Fibroblast of skin of right biceps (primary cell): ENCODE measurements at regions not wholly inside any gene's neighbourhood (a gene's known extent, or its start where the extent isn't known, plus 50 kb on each side); places are given as distances from the start of the nearest gene placed in this dataset.
"Not testable (repeated sequence)": the region's sequence is repeated elsewhere in the genome, so short reads cannot be mapped to it uniquely, and the experiment has no call there.

ENCODE experiments used
- DNase-seq: peaks from one replicate; pipeline ENCODE4 v3.0.0-alpha.2; 2013

DNA sequence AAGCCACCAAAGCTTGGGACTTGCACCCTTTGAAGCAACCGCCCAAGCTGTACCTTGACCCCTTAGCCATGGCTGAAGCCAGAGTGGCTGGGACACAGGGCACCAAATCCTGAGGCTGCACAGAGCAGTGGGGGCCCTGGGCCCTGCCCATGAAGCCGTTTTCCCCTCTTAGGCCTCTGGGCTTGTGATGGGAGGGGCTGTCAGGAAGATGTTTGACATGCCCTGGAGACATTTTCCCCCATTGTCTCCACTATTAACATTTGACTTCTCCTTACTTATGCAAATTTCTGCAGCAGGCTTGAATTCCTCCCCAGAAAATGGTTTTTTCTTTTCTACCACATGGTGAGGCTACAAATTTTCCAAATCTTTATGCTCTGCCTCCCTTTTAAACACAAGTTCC lies 522.2 kb downstream of the EDEM1 start:
- no peak for DNase-seq

- no peak for DNase-seq
These were observed 523.2 kb downstream of the EDEM1 start for GRCh38 chr3:5710718-5711117.

DNA sequence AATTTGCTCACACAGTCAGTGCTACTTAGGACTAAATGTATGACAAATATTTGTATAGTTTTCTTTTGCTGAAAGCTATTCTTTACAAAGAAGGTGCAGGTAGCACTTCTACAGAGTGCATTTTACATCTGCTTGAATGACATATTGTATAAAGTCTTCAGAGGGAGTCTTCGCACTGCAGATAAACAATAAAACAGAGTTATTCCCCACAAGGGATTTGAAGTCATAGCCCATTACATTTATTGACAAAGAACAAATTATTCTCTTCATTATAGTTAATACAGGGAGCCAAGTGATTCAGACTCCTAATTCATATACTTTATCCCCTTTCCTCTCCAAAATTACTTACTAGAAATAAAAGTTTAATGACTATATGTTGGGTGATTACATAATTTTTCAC lies 529.7 kb downstream of the EDEM1 start:
- no peak for DNase-seq

DNA sequence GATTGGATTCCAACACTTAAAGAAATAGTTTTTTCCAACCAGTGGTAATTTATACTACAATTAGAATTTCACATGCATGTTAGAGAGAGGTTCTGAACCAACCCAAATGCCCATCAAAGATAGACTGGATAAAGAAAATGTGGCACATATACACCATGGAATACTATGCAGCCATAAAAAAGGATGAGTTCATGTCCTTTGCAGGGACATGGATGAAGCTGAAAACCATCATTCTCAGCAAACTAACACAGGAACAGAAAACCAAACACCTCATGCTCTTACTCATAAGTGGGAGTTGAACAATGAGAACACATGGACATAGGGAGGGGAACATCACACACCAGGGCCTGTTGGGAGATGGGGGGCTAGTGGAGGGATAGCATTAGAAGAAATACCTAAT lies 532.2 kb downstream of the EDEM1 start:
- not testable (repeated sequence) for DNase-seq

- no peak for DNase-seq
These were observed 538.3 kb downstream of the EDEM1 start for GRCh38 chr3:5725801-5726200.

- no peak for DNase-seq
These were observed 539.1 kb downstream of the EDEM1 start for GRCh38 chr3:5726621-5727020.

GRCh38 chr3:5727743-5728484 lies 540.4 kb downstream of the EDEM1 start:
- DNase-seq, result no peak

DNA sequence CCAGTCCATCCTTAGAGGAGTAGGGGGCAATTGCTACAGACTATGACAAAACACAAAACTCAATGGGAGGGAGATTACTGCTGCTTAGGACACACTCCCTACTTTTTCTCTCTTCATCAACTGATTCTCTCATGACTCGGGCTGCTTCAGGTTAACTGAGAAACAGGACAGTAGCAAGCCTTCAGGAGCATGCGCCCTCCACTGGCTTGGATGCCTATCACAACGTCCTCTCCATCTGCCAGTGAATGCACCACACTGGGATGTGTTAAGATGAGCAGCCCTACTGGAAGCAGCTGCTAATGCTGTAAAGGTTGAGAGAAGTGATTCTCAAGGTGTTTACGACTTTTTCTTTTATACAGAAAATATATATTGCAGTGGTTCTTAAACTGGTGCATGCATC lies 542.3 kb downstream of the EDEM1 start:
- no peak for DNase-seq

- DNase-seq, result no peak
These were observed 543.6 kb downstream of the EDEM1 start for GRCh38 chr3:5731100-5731499.

- DNase-seq, result no peak
These were observed 544.6 kb downstream of the EDEM1 start for GRCh38 chr3:5732081-5732480.

DNA sequence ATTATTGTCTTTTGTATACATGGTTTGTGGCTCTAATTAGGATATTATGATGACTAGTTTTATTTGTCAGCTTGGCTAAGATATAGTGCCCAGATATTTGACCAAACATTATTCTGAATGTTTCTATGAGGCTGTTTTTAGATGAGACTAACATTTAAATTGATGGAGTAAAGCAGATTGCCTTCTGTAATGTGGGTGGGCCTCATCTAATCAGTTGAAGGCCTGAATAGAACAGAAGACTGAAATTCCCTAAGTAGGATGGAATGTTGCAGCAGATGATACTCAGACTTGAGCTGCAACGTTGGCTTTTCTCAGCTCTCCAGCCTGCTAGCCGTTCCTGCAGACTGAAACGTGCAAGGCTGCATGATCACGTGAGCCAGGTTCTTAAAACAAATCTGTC lies 546.5 kb downstream of the EDEM1 start:
- no peak for DNase-seq

GRCh38 chr3:5735896-5736295 lies 548.4 kb downstream of the EDEM1 start:
- no peak for DNase-seq

DNA sequence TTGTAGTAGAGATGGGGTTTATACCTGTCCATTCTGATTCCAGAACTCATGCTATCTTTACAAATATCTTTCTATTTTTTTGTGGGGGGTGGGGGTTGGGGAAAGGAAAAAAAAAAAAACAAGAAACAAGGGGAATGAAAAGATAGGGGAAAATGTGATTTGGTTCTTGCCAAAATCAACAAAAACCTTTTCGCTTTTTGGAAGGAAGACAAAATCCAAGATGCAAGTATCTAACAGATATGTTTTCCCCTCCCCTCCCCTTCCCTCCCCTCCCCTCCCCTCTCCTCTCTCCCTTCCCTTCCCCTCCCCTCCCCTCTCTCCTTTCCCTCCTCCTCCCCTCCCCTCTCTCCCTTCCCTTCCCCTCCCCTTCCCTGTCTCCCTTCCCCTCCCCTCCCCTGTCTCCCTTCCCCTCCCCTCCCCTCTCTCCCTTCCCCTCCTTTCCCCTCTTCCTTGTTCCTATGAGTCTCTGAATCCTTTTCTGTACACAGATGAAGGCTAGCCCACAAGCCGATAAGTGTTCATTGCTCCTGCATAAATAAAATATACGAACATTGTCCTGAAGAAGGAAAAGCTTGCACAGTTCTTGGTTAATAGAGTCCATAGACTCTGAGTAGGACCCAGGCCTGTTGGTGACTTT lies 551.9 kb downstream of the EDEM1 start:
- DNase-seq, result no peak

DNA sequence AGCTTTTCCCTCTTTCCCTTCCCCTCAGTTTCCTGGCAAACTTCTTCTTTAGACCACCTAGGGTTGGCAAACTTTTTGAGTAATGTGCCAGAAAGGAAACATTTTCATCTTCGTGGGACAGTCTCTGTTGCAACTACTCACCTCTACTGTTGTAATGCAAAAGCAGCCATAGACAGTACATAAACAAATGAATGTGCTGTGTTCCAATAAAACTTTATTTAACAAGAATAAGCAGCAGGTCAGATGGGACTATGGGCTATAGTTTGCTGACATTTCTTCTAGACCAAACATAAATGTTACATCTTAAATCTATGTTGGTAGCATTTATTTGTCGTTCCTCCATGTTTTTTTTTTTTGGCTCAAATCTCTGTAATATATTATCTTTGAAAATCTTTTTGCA lies 552.4 kb downstream of the EDEM1 start:
- no peak for DNase-seq

DNA sequence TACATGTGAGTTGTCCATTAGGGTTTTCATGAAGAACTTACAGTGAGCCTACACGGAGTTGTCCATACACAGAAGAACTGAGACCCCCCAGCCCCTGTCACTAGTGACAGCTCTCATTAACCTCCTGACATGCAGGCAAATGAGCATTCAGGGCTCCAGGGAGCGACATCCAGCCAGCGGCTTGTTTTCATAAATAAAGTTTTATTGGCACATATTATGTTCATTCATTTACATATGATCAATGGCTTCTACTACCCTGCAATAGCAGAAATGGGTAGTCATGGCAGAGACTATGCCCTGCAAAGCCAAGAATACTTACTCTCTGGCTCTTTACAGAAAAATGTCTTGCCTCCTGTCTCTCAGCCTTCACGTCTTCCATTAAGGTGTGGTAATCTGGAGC lies 553.5 kb downstream of the EDEM1 start:
- no peak for DNase-seq

DNA sequence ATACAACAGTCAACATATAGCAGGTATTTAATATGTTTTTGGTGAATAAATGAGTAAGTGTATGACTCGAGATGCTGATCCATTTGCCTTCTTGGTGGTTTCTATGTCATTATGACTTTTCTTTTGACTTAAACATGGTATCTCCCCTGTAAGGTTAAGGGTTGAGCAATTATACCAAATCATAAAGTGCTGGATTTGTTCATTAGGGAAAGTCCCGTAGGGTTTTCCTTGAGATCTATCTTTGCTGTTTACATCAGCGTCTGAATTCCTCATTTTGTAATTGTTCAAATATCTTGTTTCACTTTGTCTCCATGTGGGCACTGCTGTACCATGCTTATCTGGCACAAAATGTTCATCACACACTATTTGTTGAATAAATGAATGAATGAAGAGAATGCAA lies 562.6 kb downstream of the EDEM1 start:
- DNase-seq, result no peak

GRCh38 chr3:5750874-5751640 lies 563.5 kb downstream of the EDEM1 start:
- no peak for DNase-seq

- DNase-seq, result no peak
These were observed 567.1 kb downstream of the EDEM1 start for GRCh38 chr3:5754602-5755001.

DNA sequence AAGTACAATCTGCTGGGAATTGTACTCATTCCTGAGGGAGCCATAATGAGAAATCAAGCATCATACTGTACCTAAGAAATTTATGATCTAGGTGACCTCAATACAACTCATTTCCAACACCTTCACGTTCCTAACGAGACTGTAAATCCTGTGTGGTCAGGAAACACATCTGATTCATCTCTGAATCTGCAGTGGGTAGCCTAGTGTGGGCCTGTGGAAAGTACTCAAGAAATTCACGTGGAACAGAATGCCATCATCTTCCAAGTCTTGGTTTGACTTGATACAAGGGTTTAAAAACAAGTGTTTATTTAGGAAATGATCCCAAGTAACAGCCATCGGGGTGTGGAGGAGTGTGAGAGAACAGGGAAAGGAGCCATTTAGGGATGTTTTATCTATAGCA lies 568.9 kb downstream of the EDEM1 start:
- DNase-seq, result no peak

- no peak for DNase-seq
These were observed 569.8 kb downstream of the EDEM1 start for GRCh38 chr3:5757213-5757804.

DNA sequence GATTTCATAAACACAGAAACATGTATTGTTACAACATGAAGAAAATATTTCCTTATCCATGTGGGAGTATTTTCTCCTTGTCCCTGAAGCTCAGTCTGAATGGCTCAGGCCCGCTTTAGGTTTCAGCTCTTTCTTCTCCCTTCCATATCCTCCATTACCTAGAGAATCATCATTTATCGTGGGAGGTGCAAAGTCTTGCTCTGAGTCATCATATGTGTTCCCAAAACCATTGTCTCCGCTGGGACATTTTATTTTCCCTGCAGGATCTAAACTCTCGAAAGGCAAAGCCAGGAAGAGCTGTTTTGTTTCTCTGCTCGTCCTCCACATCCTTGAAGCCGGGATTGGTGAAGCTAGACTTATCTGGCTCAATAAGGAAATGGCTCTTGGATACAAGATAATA lies 571.2 kb downstream of the EDEM1 start:
- no peak for DNase-seq

GRCh38 chr3:5762506-5762905 lies 575.0 kb downstream of the EDEM1 start:
- DNase-seq, result no peak

- no peak for DNase-seq
These were observed 579.3 kb downstream of the EDEM1 start for GRCh38 chr3:5766848-5767247.

DNA sequence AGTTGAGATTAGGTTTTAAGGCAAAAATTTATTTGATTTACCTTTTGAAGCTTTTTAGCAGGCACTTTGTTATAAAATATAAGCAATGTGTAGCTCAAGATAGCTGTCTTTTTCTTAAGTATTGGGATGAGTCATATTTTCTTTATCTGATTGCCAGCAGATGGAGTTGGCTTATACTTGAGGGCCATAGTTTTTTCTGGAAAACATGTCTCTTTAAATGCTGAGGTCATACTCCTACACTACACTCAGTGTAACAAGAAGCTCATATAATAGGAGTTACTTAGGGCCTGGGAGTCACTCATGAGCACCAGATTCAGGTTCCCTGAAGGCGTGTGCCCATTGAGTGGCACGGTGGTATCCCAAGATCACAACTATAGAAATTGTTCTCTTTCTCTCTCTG lies 579.8 kb downstream of the EDEM1 start:
- DNase-seq, result no peak
